ENCODE measurements at regions not wholly inside any gene's neighbourhood (a gene's known extent, or its start where the extent isn't known, plus 50 kb on each side); places are given as distances from the start of the nearest gene placed in this dataset.

DNA sequence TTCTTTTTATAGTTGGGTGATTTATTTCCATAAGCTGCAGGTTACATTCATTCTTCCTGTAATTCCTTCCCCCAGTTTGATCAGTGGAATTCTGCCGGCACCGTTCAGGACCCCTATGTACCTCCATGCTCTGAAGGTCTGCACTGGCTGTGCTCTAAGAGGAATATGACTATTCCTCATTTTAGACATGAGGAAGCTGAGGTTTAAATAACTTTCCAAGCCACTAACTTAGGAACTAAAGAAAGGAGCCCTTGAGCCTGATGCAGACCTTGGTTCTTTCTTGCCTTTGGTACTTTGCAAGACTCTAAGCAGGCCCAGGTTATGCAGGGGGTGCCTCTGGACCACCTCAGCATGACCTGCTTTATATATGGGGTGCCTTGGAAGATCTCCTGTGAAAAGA is 318.5 kb downstream of the QKI start:
- TF ChIP-seq, protein P1, sequence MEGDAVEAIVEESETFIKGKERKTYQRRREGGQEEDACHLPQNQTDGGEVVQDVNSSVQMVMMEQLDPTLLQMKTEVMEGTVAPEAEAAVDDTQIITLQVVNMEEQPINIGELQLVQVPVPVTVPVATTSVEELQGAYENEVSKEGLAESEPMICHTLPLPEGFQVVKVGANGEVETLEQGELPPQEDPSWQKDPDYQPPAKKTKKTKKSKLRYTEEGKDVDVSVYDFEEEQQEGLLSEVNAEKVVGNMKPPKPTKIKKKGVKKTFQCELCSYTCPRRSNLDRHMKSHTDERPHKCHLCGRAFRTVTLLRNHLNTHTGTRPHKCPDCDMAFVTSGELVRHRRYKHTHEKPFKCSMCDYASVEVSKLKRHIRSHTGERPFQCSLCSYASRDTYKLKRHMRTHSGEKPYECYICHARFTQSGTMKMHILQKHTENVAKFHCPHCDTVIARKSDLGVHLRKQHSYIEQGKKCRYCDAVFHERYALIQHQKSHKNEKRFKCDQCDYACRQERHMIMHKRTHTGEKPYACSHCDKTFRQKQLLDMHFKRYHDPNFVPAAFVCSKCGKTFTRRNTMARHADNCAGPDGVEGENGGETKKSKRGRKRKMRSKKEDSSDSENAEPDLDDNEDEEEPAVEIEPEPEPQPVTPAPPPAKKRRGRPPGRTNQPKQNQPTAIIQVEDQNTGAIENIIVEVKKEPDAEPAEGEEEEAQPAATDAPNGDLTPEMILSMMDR (IDR thresholded peaks at IDR 0.05), result no peak
- TF ChIP-seq POLR2AphosphoS5 (IDR thresholded peaks at IDR 0.05; ENCODE audit: insufficient read depth in 1 of 2, low read depth in 1 of 2), result no peak
